ENCODE measurements at regions not wholly inside any gene's neighbourhood (a gene's known extent, or its start where the extent isn't known, plus 50 kb on each side); places are given as distances from the start of the nearest gene placed in this dataset.

GRCh38 chr7:152914014-152914844, 154.7 kb downstream of the ACTR3B start:
- Histone ChIP-seq H3K27ac (ENCODE audit: extremely low read depth, low read depth, low read length) (no peak overlapping the region), H3K4me3 (ENCODE audit: low read depth, low read length) (no peak overlapping the region), H3K4me1 (ENCODE audit: control insufficient read depth, insufficient read depth, low read length) (no peaks in the 10 kb centered on the region), H3K9me3 (ENCODE audit: control insufficient read depth, insufficient read depth, low read depth, low read length) (no peaks in the 10 kb centered on the region), H3K36me3 (ENCODE audit: control insufficient read depth in 2 of 2, insufficient read depth in 1 of 2, low read length in 2 of 2) (no peaks in the 10 kb centered on the region)
- CTCF ChIA-PET = no interaction called here
- POLR2A ChIA-PET = no interaction called here
- TF ChIP-seq ELK4 (IDR thresholded peaks at IDR 0.05; ENCODE audit: borderline replicate concordance, low read depth, low read length) = no peak
- TF ChIP-seq SP2 (tag by site-specific recombination; IDR thresholded peaks at IDR 0.05) = no peak
- no peak for TF ChIP-seq ZNF610 (tag by site-specific recombination; IDR thresholded peaks at IDR 0.05; ENCODE audit: borderline replicate concordance)
- no peak for TF ChIP-seq ZNF391 (tag by site-specific recombination; IDR thresholded peaks at IDR 0.05; ENCODE audit: borderline replicate concordance, low read depth)
- no peak for TF ChIP-seq ZNF423 (tag by site-specific recombination; IDR thresholded peaks at IDR 0.05)
- 0 out of 2 replicates have a peak, but pooled peaks have one; percentile 27 for TF ChIP-seq ZNF645 (tag by site-specific recombination; IDR thresholded peaks at IDR 0.05)
- no peak for TF ChIP-seq ZNF398 (tag by site-specific recombination; IDR thresholded peaks at IDR 0.05)
- TF ChIP-seq MYNN (tag by site-specific recombination; IDR thresholded peaks at IDR 0.05; ENCODE audit: borderline replicate concordance) = no peak
- TF ChIP-seq ZNF362 (tag by site-specific recombination; IDR thresholded peaks at IDR 0.05) = no peak
- TF ChIP-seq KLF8 (tag by site-specific recombination; IDR thresholded peaks at IDR 0.05) = no peak
- peak; percentile 14; the same call in 1 of the 2 replicates for TF ChIP-seq ZNF311 (tag by site-specific recombination; IDR thresholded peaks at IDR 0.05; ENCODE audit: borderline replicate concordance)
- no peak for TF ChIP-seq ZBTB48 (tag by site-specific recombination; IDR thresholded peaks at IDR 0.05)
- 0 out of 2 replicates have a peak, but pooled peaks have one; percentile 44 for TF ChIP-seq GLI4 (tag by site-specific recombination; IDR thresholded peaks at IDR 0.05)
- TF ChIP-seq ZNF510 (tag by site-specific recombination; IDR thresholded peaks at IDR 0.05; ENCODE audit: insufficient replicate concordance) = no peak
- no peak for TF ChIP-seq ZNF24 (tag by site-specific recombination; IDR thresholded peaks at IDR 0.05)
- no peak for TF ChIP-seq ZNF426 (tag by site-specific recombination; IDR thresholded peaks at IDR 0.05)
- TF ChIP-seq ZBTB7A (tag by site-specific recombination; IDR thresholded peaks at IDR 0.05; ENCODE audit: low read depth) = no peak
- TF ChIP-seq ZBTB6 (tag by site-specific recombination; IDR thresholded peaks at IDR 0.05) = no peak
- TF ChIP-seq PRDM10 (tag by site-specific recombination; IDR thresholded peaks at IDR 0.05) = no peak
- no peak for TF ChIP-seq SCRT2 (tag by site-specific recombination; IDR thresholded peaks at IDR 0.05)
- no peak for TF ChIP-seq ZNF843 (tag by site-specific recombination; IDR thresholded peaks at IDR 0.05)
- no peak for TF ChIP-seq TCF7L2 (IDR thresholded peaks at IDR 0.05; ENCODE audit: borderline replicate concordance, low read depth, low read length)
- TF ChIP-seq ZNF621 (tag by site-specific recombination; IDR thresholded peaks at IDR 0.05) = 0 out of 2 replicates have a peak, but pooled peaks have one; percentile 7
- no peak for TF ChIP-seq GFI1B (tag by site-specific recombination; IDR thresholded peaks at IDR 0.05)
- no peak for TF ChIP-seq ZNF19 (tag by site-specific recombination; IDR thresholded peaks at IDR 0.05; ENCODE audit: low read depth)
